BE2C (cell line): ENCODE measurements at regions not wholly inside any gene's neighbourhood (a gene's known extent, or its start where the extent isn't known, plus 50 kb on each side); places are given as distances from the start of the nearest gene placed in this dataset.
"Not testable (repeated sequence)": the region's sequence is repeated elsewhere in the genome, so short reads cannot be mapped to it uniquely, and the experiment has no call there.

Source experiments
- DNase-seq: peaks from one replicate; pipeline ENCODE4 v3.0.0-alpha.2; 2020
- H3K27me3 ChIP-seq: fragments of 250-450 bp; sonication (Bioruptor Pico); 2 replicates; pipeline ENCODE4 v1.5.1; 2020; ENCODE audit warnings: mild to moderate bottlenecking
- H3K36me3 ChIP-seq: fragments of 250-450 bp; sonication (Bioruptor Pico); 2 replicates; pipeline ENCODE4 v1.5.1; 2020; ENCODE audit warnings: mild to moderate bottlenecking
- H3K4me1 ChIP-seq: fragments of 250-450 bp; sonication (Bioruptor Pico); 2 replicates; pipeline ENCODE4 v1.5.1; 2020
- H3K4me3 ChIP-seq: 2 replicates; pipeline ENCODE4 v1.5.1; 2011; ENCODE audit warnings: low read depth, low read length
- H3K9me3 ChIP-seq: fragments of 250-450 bp; sonication (Bioruptor Pico); 2 replicates; pipeline ENCODE4 v1.5.1; 2020
- TF ChIP-seq, protein P1 (sequence below): IDR thresholded peaks from 2 replicates; pipeline ENCODE4 v1.5.1; 2012; ENCODE audit warnings: mild to moderate bottlenecking, low read depth, low read length

DNA sequence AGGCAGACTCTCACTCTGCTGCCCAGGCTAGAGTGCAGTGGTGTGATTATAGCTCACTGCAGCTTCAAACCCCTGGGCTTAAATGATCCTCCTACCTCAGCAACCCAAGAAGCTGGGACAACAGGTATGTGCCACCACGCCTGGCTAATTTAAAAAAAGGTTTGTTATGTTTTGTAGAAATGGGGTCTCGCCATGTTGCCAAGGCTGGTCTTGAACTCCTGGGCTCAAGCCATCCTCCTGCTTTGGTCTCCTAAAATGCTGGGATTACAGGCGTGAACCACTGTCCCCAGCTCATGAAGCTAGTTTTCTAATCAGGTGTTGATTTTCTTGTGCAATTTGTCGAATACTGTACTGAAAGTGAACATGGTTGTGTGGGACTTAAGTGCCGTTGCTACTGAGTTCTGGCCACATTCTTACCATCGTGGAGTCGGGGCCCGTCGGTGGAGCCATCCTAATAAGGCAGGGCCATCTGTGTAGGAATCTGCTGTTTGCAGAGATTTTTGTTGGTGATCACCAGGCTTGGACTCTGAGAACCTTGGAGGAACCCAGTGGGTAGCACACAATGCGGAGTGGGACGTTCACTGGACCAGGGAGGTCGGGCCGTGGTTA is 193.2 kb downstream of the GOLGA6L6 start:
- Histone ChIP-seq H3K4me1 (no peaks in the 10 kb centered on the region), H3K4me3 (no peak overlapping the region), H3K36me3 (no peaks in the 10 kb centered on the region), H3K9me3 (peaks cover 2% of the 10 kb centered on the region; the same call in 1 of the 2 replicates), H3K27me3 (no peaks in the 10 kb centered on the region)
- DNase-seq = no peak
- TF ChIP-seq, protein P1, sequence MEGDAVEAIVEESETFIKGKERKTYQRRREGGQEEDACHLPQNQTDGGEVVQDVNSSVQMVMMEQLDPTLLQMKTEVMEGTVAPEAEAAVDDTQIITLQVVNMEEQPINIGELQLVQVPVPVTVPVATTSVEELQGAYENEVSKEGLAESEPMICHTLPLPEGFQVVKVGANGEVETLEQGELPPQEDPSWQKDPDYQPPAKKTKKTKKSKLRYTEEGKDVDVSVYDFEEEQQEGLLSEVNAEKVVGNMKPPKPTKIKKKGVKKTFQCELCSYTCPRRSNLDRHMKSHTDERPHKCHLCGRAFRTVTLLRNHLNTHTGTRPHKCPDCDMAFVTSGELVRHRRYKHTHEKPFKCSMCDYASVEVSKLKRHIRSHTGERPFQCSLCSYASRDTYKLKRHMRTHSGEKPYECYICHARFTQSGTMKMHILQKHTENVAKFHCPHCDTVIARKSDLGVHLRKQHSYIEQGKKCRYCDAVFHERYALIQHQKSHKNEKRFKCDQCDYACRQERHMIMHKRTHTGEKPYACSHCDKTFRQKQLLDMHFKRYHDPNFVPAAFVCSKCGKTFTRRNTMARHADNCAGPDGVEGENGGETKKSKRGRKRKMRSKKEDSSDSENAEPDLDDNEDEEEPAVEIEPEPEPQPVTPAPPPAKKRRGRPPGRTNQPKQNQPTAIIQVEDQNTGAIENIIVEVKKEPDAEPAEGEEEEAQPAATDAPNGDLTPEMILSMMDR = no peak

DNA sequence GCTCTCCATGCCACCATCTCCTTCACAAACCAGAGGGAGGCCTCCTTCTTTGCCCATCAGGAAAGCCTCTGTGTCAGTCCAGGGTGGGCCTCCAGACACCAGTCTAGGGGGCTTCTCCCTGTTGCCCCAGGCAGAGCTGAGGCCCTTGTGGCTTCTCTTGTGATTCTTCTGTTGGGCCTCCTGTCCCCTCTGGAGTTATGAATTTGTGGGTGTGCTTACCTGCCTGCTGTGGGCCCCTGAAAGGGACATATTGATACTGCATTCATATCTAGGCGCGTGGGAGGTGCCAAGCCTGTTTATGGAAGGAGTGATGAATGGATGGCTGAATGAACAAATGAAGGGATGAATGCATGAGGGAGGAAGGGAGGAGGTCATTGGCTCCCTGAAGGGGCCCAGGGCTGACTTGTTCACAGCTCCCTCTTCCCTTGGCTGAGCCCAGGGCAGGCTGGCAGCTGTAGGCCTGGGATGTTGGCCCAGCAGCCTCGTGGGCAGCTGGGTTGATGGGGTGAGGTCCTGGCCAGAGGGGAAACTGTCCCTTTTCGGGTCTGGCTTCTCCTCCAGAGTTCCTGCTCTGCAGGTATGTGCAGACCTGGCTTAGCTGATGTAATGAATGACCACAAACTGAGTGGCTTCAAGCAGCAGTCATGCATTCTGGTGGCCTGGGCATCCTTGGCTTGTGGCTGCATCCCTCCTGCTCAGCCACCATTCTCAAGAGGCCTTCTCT is 195.4 kb downstream of the GOLGA6L6 start:
- Histone ChIP-seq H3K4me3 (no peak overlapping the region), H3K36me3 (no peaks in the 10 kb centered on the region), H3K9me3 (peaks cover 2% of the 10 kb centered on the region; the same call in 1 of the 2 replicates), H3K4me1 (no peaks in the 10 kb centered on the region), H3K27me3 (no peaks in the 10 kb centered on the region)
- DNase-seq = no peak
- TF ChIP-seq, protein P1 = no peak

DNA sequence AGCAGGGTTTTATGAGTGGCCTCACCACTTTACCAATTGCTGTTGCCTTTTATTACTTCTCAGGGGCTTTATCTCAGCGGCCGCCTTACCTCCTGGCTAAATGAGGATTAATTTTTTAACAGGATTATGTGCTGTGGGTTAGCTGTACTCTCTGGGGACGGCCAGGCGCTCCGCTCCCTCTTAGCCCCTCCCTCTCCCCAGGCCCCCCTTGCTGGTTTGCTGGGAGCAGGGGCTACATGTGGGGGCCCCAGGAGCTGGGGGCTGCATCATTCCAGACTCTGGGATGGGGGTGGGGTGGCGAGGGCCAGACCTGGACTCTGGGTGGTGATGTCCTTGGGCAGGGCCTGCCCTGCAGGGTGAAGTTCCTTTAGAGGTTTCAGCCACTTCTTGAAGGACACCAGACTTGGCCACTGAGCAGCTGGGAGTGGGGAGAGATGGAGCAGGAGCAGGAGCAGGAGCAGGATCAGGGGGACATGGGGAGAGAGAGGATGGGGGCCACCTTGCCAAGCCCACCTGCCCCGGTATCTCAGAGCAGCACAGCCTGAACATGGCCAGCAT is 196.1 kb downstream of the GOLGA6L6 start:
- Histone ChIP-seq H3K27me3 (no peaks in the 10 kb centered on the region), H3K4me1 (no peaks in the 10 kb centered on the region), H3K36me3 (no peaks in the 10 kb centered on the region), H3K4me3 (no peak overlapping the region), H3K9me3 (peaks cover 4% of the 10 kb centered on the region; the same call in 1 of the 2 replicates)
- TF ChIP-seq, protein P1 = no peak
- no peak for DNase-seq

DNA sequence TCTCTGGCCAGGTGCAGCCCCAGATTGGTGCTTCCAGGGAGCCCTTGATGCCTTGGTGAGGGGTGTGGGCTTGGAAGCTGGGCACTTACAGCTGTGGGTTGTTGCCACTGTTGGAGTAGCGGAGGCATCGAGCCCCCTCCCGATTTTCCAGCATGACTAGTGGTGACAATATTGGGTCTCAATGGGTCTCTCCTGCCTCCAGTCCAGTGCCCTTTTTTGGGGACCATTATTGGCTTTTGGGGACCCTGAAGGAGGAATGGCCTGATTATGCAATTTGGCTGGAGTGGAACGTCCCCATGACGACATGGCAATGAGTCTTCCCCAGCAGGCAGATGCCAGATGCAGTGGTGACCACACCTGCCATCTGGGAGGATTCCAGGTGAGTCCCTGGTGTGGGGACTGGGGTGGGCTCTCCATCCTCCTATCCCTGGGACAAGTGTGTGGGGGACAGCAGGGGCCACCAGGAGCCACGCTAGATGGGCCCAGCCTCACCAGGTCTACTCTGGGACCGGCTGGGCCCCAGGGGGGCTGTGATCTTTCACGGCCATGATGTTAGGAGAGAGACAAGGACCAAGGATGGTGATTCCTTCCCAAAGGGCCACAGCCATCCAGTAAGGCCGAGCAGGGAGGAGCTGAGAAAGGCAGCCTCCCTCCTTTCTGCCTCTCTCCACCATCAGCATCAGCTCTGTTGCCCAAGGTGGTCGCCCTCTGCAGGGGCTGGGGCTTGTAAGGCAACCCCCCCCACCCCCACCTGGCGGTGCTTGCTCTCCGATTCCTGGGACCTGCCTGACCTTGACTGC is 196.8 kb downstream of the GOLGA6L6 start:
- Histone ChIP-seq H3K27me3 (no peaks in the 10 kb centered on the region), H3K36me3 (no peaks in the 10 kb centered on the region), H3K9me3 (peaks cover 8% of the 10 kb centered on the region), H3K4me3 (no peak overlapping the region), H3K4me1 (no peaks in the 10 kb centered on the region)
- TF ChIP-seq, protein P1 = no peak
- DNase-seq = no peak

DNA sequence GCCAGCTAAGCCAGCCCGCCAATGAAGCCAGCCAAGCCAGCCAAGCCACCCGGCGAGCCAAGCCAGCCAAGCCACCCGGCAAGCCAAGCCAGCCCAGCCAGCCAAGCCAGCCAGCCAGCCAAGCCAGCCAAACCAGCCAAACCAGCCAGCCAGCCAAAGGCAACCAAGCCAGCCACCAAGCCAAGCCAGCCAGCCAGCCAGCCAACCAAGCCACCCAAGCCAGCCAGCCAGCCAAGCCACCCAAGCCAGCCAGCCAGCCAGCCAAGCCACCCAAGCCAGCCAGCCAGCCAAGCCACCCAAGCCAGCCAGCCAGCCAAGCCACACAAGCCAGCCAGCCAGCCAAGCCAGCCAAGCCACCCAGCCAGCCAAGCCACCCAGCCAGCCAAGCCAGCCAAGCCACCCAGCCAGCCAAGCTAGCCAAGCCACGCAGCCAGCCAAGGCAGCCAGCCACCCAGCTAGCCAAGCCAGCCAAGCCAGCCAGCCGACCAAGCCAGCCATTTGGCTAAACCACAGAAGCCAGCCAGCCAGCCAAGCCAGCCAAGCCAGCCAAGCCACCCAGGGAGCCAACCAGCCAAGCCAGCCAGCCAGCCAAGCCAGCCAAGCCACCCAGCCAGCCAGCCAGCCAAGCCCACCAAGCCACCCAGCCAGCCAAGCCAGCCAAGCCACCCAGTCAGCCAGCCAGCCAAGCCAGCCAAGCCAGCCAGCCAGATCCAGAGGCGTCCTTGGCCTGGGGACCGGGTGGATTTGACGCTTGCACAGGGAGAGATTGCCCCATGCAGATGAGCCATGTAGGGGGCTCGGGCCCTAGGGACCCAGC is 198.0 kb downstream of the GOLGA6L6 start:
- H3K27me3 ChIP-seq, H3K9me3 ChIP-seq, DNase-seq: not testable (repeated sequence)

DNA sequence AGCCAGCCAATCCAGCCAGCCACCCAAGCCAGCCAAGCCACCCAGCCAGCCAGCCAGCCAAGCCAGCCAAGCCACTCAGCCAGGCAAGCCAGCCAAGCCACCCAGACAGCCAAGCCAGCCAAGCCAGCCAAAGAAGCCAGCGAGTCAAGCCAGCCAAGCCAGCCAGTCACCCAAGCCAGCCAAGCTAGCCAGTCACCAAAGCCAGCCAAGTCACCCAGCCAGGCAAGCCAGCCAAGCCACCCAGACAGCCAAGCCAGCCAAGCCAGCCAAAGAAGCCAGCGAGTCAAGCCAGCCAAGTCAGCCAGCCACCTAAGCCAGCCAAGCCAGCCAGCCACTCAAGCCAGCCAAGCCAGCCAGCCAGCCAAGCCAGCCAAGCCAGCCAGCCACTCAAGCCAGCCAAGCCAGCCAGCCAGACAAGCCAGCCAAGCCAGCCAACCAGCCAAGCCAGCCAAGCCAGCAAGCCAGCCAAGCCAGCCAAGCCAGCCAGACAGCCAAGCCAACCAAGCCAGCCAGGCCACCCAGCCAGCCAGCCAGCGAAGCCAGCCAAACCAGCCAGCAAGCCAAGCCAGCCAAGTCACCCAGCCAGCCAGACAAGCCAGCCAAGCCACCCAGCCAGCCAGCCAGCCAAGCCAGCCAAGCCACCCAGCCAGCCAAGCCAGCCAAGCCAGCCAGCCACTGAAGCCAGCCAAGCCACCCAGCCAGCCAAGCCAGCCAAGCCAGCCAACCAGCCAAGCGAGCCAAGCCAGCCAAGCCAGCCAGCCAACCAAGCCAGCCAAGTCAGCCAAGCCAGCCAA is 198.8 kb downstream of the GOLGA6L6 start:
- DNase-seq, H3K4me1 ChIP-seq, H3K4me3 ChIP-seq, H3K36me3 ChIP-seq, H3K9me3 ChIP-seq, H3K27me3 ChIP-seq: not testable (repeated sequence)

More for the DNA sequence above, 198.0 kb downstream of the GOLGA6L6 start:
- H3K36me3 ChIP-seq, H3K4me1 ChIP-seq, H3K4me3 ChIP-seq: not testable (repeated sequence)
